HCT116 (cell line): ENCODE measurements at regions not wholly inside any gene's neighbourhood (a gene's known extent, or its start where the extent isn't known, plus 50 kb on each side); places are given as distances from the start of the nearest gene placed in this dataset.

Experiments
- ATAC-seq: fragments of 200-7000 bp; cut with Tn5 transposase; 2 replicates; pipeline ENCODE4 v1.9.1; 2020; ENCODE audit warnings: mild to moderate bottlenecking, moderate library complexity
- BruUV-seq: library from RNA; stranded (reverse); fragments of 400-500 nt; replicated peaks from 2 replicates; lab custom pipeline; 2021; lab: Mats Ljungman, UMichigan
- CTCF ChIA-PET: fragments of 300-600 bp; sonication (Branson Sonifier 250); formaldehyde crosslinking; loops from one replicate; lab custom pipeline; 2021; ENCODE audit warnings: antibody characterized with exemption; lab: Charles Lee
- POLR2A ChIA-PET: fragments of 300-600, 350-600 bp; sonication (Branson Sonifier 250); formaldehyde crosslinking; loops from one replicate; lab custom pipeline; 2021; ENCODE audit warnings: antibody characterized with exemption; lab: Charles Lee
- RAD21 ChIA-PET, 2 experiments: fragments of 300-600 bp; sonication (Branson Sonifier 250); formaldehyde crosslinking; loops; one replicate each; lab custom pipeline; 2023; ENCODE audit warnings: low total read pairs in 2 of 2; ENCODE audit not compliant: uncharacterized antibody in 2 of 2, unreplicated experiment in 2 of 2, low non-redundant PET in 1 of 2; lab: Charles Lee
- DNase-seq: peaks from one replicate; pipeline ENCODE4 v3.0.0-alpha.2; 2010; ENCODE audit warnings: low read depth, low spot score
- H2AFZ ChIP-seq: fragments of 200-600 bp; shearing (Covaris generic), sonication (generic); 2 replicates; pipeline ENCODE4 v1.6.1; 2017; ENCODE audit warnings: low read depth, mixed run types, mixed read lengths, antibody characterized with exemption, low read length; ENCODE audit not compliant: poor library complexity, severe bottlenecking
- H3K27ac ChIP-seq: 2 replicates; pipeline ENCODE4 v1.5.1; 2012; ENCODE audit warnings: low read depth, low read length
- H3K27me3 ChIP-seq: fragments of 200-600 bp; sonication (generic); 2 replicates; pipeline ENCODE4 v1.6.1; 2016; ENCODE audit warnings: mixed run types, low read length, mixed read lengths; ENCODE audit not compliant: insufficient read depth
- H3K36me3 ChIP-seq, 2 experiments: fragments of 200-500 bp in 1 of 2; fragments of 200-600 bp in 1 of 2; sonication (Bioruptor generic) in 1 of 2; sonication (generic) in 1 of 2; 2 replicates each; pipeline versions ENCODE4 v1.5.1 to v1.6.1; 2014 to 2016; ENCODE audit warnings: low read length in 2 of 2, inconsistent platforms in 1 of 2, mixed read lengths in 1 of 2, mixed run types in 1 of 2; ENCODE audit not compliant: insufficient read depth in 2 of 2, control insufficient read depth in 1 of 2
- H3K4me1 ChIP-seq, 2 experiments: fragments of 200-600 bp in 1 of 2; sonication (generic) in 1 of 2; 2 replicates each; pipeline versions ENCODE4 v1.5.1 to v1.6.1; 2012 to 2017; ENCODE audit warnings: low read length in 2 of 2, inconsistent platforms in 1 of 2, mild to moderate bottlenecking in 1 of 2, mixed read lengths in 1 of 2, mixed run types in 1 of 2, moderate library complexity in 1 of 2; ENCODE audit not compliant: insufficient read depth in 2 of 2, control insufficient read depth in 1 of 2
- H3K4me2 ChIP-seq: fragments of 200-600 bp; sonication (generic); 2 replicates; pipeline ENCODE4 v1.6.1; 2017; ENCODE audit warnings: mixed run types, low read length, mixed read lengths
- H3K4me3 ChIP-seq, 2 experiments: fragments of 200-600 bp in 1 of 2; sonication (generic) in 1 of 2; replicated peaks in 1 of 2; 2 replicates each; pipeline ENCODE4 v1.5.1; 2011 to 2016; ENCODE audit warnings: low read length in 2 of 2, control low read depth in 1 of 2, low read depth in 1 of 2, mild to moderate bottlenecking in 1 of 2, mixed read lengths in 1 of 2, mixed run types in 1 of 2
- H3K79me2 ChIP-seq: fragments of 200-600 bp; sonication (generic); 2 replicates; pipeline ENCODE4 v1.6.1; 2017; ENCODE audit warnings: mild to moderate bottlenecking, mixed run types, low read length, moderate library complexity, mixed read lengths; ENCODE audit not compliant: insufficient read depth
- H3K9ac ChIP-seq: fragments of 200-600 bp; sonication (generic); 2 replicates; pipeline ENCODE4 v1.6.1; 2016; ENCODE audit warnings: low read length, mixed read lengths
- H3K9me2 ChIP-seq: fragments of 200-600 bp; sonication (generic), shearing (Covaris generic); 2 replicates; pipeline ENCODE4 v1.6.1; 2017; ENCODE audit warnings: mixed run types, mild to moderate bottlenecking, moderate library complexity; ENCODE audit not compliant: insufficient read depth
- H3K9me3 ChIP-seq, 2 experiments: fragments of 200-500 bp in 1 of 2; fragments of 200-600 bp in 1 of 2; sonication (Bioruptor generic) in 1 of 2; sonication (generic) in 1 of 2; 2 replicates each; pipeline ENCODE4 v1.6.1; 2014 to 2017; ENCODE audit warnings: low read length in 2 of 2, mixed read lengths in 2 of 2, inconsistent platforms in 1 of 2, low read depth in 1 of 2, mild to moderate bottlenecking in 1 of 2, mixed run types in 1 of 2, moderate library complexity in 1 of 2; ENCODE audit not compliant: control insufficient read depth in 1 of 2, insufficient read depth in 1 of 2
- H4K20me1 ChIP-seq: fragments of 200-600 bp; sonication (generic), shearing (Covaris generic); 2 replicates; pipeline ENCODE4 v1.6.1; 2017; ENCODE audit warnings: mixed run types, mild to moderate bottlenecking, moderate library complexity; ENCODE audit not compliant: insufficient read depth
- EGR1 ChIP-seq: IDR thresholded peaks from 2 replicates; pipeline ENCODE4 v1.6.1; 2012; ENCODE audit warnings: low read depth
- ELF1 ChIP-seq: IDR thresholded peaks from 2 replicates; pipeline ENCODE4 v1.6.1; 2012; ENCODE audit warnings: low read depth, borderline replicate concordance
- EZH2 ChIP-seq: fragments of 200-600 bp; sonication (generic); IDR thresholded peaks from 2 replicates; pipeline ENCODE4 v1.6.1; 2017; ENCODE audit warnings: antibody characterized with exemption, mixed run types
- EZH2phosphoT487 ChIP-seq: fragments of 200-600 bp; IDR thresholded peaks from 2 replicates; pipeline ENCODE4 v1.6.1; 2018; ENCODE audit warnings: antibody characterized with exemption, borderline replicate concordance
- FOSL1 ChIP-seq: IDR thresholded peaks from 2 replicates; pipeline ENCODE4 v1.6.1; 2012; ENCODE audit warnings: low read depth
- JUND ChIP-seq: IDR thresholded peaks from 2 replicates; pipeline ENCODE4 v1.6.1; 2012
- MAX ChIP-seq: IDR thresholded peaks from 2 replicates; pipeline ENCODE4 v1.6.1; 2012
- POLR2A ChIP-seq: IDR thresholded peaks from 2 replicates; pipeline ENCODE4 v1.7.0; 2011; ENCODE audit warnings: borderline replicate concordance; ENCODE audit not compliant: insufficient read depth, insufficient read length; ENCODE audit errors: extremely low read depth
- RAD21 ChIP-seq: IDR thresholded peaks from 2 replicates; pipeline ENCODE4 v1.6.1; 2012; ENCODE audit warnings: low read depth, mild to moderate bottlenecking
- SRF ChIP-seq: IDR thresholded peaks from 2 replicates; pipeline ENCODE4 v1.6.1; 2012; ENCODE audit warnings: low read depth
- YY1 ChIP-seq: IDR thresholded peaks from 2 replicates; pipeline ENCODE4 v1.6.1; 2011; ENCODE audit warnings: low read length, low read depth, moderate library complexity, mild to moderate bottlenecking; ENCODE audit not compliant: insufficient replicate concordance; ENCODE audit errors: extremely low read depth
- ZFX ChIP-seq: fragments of 450-650 bp; IDR thresholded peaks from 2 replicates; pipeline ENCODE4 v1.6.1; 2017
- intact Hi-C: fragments of 100-400 bp; cut with micrococcal nuclease; formaldehyde crosslinking; loops from 2 replicates; pipeline ENCODE4 v1.10.0; 2022
- TF ChIP-seq, protein P1 (sequence below): IDR thresholded peaks from 2 replicates; pipeline ENCODE4 v1.6.1; 2012
- TF ChIP-seq, protein P2 (sequence below): IDR thresholded peaks from 2 replicates; pipeline ENCODE4 v1.6.1; 2011; ENCODE audit warnings: mild to moderate bottlenecking, low read length, moderate library complexity; ENCODE audit not compliant: insufficient replicate concordance; ENCODE audit errors: extremely low read depth

DNA sequence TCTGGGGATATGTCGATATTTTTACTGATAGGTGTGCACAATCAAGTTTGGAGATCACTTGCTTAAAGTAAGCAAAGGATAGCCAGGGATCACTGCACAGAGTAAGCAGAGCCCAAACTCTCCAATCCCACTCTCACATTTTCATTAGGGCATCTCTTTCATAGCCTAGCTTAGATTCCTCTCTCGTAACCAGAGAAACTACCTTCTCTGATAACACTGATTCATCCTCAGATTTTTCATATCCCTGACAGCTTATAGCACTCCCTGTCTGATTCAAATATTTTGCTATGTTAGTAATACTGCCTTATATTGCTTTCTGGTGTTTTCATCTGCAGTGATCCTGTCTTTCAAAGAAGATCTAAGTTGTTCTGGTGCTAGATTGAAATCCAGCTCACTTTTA is 123.7 kb downstream of the CBLL2 start:
- peaks cover 3 to 12% of the 10 kb centered on the region in 2 experiments; a peak in 3 of 4 replicates for H3K4me1 ChIP-seq
- H3K4me2 ChIP-seq = no peak overlapping the region
- no peaks in the 10 kb centered on the region for H3K27me3 ChIP-seq
- intact Hi-C loops = no loop called here
- no peaks in the 10 kb centered on the region for H3K36me3 ChIP-seq
- TF ChIP-seq POLR2A (no peak), ZFX (no peak), JUND (no peak), EZH2phosphoT487 (no peak), EGR1 (no peak), EZH2 (no peak), YY1 (no peak), FOSL1 (no peak), MAX (no peak), SRF (no peak), ELF1 (no peak), RAD21 (no peak)
- TF ChIP-seq, protein P1, sequence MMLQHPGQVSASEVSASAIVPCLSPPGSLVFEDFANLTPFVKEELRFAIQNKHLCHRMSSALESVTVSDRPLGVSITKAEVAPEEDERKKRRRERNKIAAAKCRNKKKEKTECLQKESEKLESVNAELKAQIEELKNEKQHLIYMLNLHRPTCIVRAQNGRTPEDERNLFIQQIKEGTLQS = no peak
- TF ChIP-seq, protein P2, sequence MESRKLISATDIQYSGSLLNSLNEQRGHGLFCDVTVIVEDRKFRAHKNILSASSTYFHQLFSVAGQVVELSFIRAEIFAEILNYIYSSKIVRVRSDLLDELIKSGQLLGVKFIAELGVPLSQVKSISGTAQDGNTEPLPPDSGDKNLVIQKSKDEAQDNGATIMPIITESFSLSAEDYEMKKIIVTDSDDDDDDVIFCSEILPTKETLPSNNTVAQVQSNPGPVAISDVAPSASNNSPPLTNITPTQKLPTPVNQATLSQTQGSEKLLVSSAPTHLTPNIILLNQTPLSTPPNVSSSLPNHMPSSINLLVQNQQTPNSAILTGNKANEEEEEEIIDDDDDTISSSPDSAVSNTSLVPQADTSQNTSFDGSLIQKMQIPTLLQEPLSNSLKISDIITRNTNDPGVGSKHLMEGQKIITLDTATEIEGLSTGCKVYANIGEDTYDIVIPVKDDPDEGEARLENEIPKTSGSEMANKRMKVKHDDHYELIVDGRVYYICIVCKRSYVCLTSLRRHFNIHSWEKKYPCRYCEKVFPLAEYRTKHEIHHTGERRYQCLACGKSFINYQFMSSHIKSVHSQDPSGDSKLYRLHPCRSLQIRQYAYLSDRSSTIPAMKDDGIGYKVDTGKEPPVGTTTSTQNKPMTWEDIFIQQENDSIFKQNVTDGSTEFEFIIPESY = no peak
- H3K79me2 ChIP-seq = no peaks in the 10 kb centered on the region
- BruUV-seq = no TSS peak
- H3K9me2 ChIP-seq = no peaks in the 10 kb centered on the region
- H3K9ac ChIP-seq = no peak overlapping the region
- no peak overlapping the region for H3K27ac ChIP-seq
- DNase-seq (no peak), ATAC-seq (no peak)
- ChIA-PET CTCF (no interaction called here), RAD21 (no interaction called here), POLR2A (no interaction called here)
- H4K20me1 ChIP-seq = no peaks in the 10 kb centered on the region
- no peaks in the 10 kb centered on the region for H3K9me3 ChIP-seq
- H2AFZ ChIP-seq = no peak overlapping the region
- no peak overlapping the region for H3K4me3 ChIP-seq
